ENCODE measurements at regions not wholly inside any gene's neighbourhood (a gene's known extent, or its start where the extent isn't known, plus 50 kb on each side); places are given as distances from the start of the nearest gene placed in this dataset.

GRCh38 chr14:54088271-54088670 is 131.6 kb upstream of the BMP4 start:
- DNase-seq (ENCODE audit: extremely low read depth, low read depth): no peak

- no peak for DNase-seq (ENCODE audit: extremely low read depth, low read depth)
These were observed 133.6 kb upstream of the BMP4 start for GRCh38 chr14:54090274-54090673.

- DNase-seq (ENCODE audit: extremely low read depth, low read depth): no peak
These were observed 138.1 kb upstream of the BMP4 start for GRCh38 chr14:54094765-54095164.

GRCh38 chr14:54098536-54098935 is 141.9 kb upstream of the BMP4 start:
- no peak for DNase-seq (ENCODE audit: extremely low read depth, low read depth)

GRCh38 chr14:54102051-54102456 is 145.4 kb upstream of the BMP4 start:
- DNase-seq (ENCODE audit: extremely low read depth, low read depth): no peak

- DNase-seq (ENCODE audit: extremely low read depth, low read depth): no peak
These were observed 145.9 kb upstream of the BMP4 start for GRCh38 chr14:54102530-54102929.

- no peak for DNase-seq (ENCODE audit: extremely low read depth, low read depth)
These were observed 148.0 kb upstream of the BMP4 start for GRCh38 chr14:54104601-54105145.

GRCh38 chr14:54105406-54105805 is 148.8 kb upstream of the BMP4 start:
- no peak for DNase-seq (ENCODE audit: extremely low read depth, low read depth)

- no peak for DNase-seq (ENCODE audit: extremely low read depth, low read depth)
These were observed 149.3 kb upstream of the BMP4 start for GRCh38 chr14:54105898-54106297.

- no peak for DNase-seq (ENCODE audit: extremely low read depth, low read depth)
These were observed 150.2 kb upstream of the BMP4 start for GRCh38 chr14:54106661-54107377.

- DNase-seq (ENCODE audit: extremely low read depth, low read depth): no peak
These were observed 152.2 kb upstream of the BMP4 start for GRCh38 chr14:54108481-54109471.

GRCh38 chr14:54109521-54110120 is 153.0 kb upstream of the BMP4 start:
- no peak for DNase-seq (ENCODE audit: extremely low read depth, low read depth)

- DNase-seq (ENCODE audit: extremely low read depth, low read depth): no peak
These were observed 158.3 kb upstream of the BMP4 start for GRCh38 chr14:54114941-54115340.

- no peak for DNase-seq (ENCODE audit: extremely low read depth, low read depth)
These were observed 159.7 kb upstream of the BMP4 start for GRCh38 chr14:54116198-54116885.

- no peak for DNase-seq (ENCODE audit: extremely low read depth, low read depth)
These were observed 160.3 kb upstream of the BMP4 start for GRCh38 chr14:54116972-54117371.

- DNase-seq (ENCODE audit: extremely low read depth, low read depth): no peak
These were observed 160.8 kb upstream of the BMP4 start for GRCh38 chr14:54117396-54117795.

- no peak for DNase-seq (ENCODE audit: extremely low read depth, low read depth)
These were observed 161.3 kb upstream of the BMP4 start for GRCh38 chr14:54117924-54118323.

- no peak for DNase-seq (ENCODE audit: extremely low read depth, low read depth)
These were observed 163.6 kb upstream of the BMP4 start for GRCh38 chr14:54120260-54120659.

- no peak for DNase-seq (ENCODE audit: extremely low read depth, low read depth)
These were observed 164.9 kb upstream of the BMP4 start for GRCh38 chr14:54121466-54122027.

GRCh38 chr14:54123841-54124240 is 167.2 kb upstream of the BMP4 start:
- DNase-seq (ENCODE audit: extremely low read depth, low read depth): no peak

Data from NCI-H460 (cell line).